ENCODE measurements at regions not wholly inside any gene's neighbourhood (a gene's known extent, or its start where the extent isn't known, plus 50 kb on each side); places are given as distances from the start of the nearest gene placed in this dataset.

DNA sequence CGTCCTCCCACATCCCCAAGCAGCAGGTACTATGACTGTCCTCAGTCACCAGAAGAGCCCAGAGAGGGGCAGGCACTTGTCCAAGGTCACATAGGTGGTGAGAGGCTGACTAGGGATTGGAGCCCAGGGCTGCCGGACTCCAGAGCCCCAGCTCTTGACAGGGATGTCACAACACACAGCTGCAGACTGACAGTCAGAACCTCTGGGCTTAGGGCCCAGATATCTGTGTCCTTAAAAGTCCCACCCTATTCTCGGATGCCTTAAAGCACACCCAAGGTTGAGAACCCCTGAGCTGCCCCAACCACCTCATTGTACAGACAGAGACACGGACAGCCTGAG is 622.9 kb downstream of the MATN1 start:
- no peaks in the 10 kb centered on the region for H3K4me1 ChIP-seq (ENCODE audit: insufficient read depth, low read length)
- CTCF ChIA-PET (ENCODE audit: low intra/inter-chr PET ratio, low total read pairs) = no interaction called here
- H2AFZ ChIP-seq (ENCODE audit: low read length) = no peak overlapping the region
- no peaks in the 10 kb centered on the region for H3K79me2 ChIP-seq (ENCODE audit: insufficient read depth, low read length)
- H3K4me2 ChIP-seq (ENCODE audit: low read depth, low read length) = no peak overlapping the region
- H3K36me3 ChIP-seq (replicated peaks in 1 of 2; ENCODE audit: control insufficient read depth in 1 of 2, insufficient read depth in 2 of 2, low read length in 2 of 2) = no peaks in the 10 kb centered on the region
- no peaks in the 10 kb centered on the region for H4K20me1 ChIP-seq (ENCODE audit: insufficient read depth, low read length)
- H3K9ac ChIP-seq (ENCODE audit: insufficient read depth, low read depth, low read length) = no peak overlapping the region
- no peak for DNase-seq (ENCODE audit: low spot score)
- FAIRE-seq = no peak
- H3K27ac ChIP-seq (ENCODE audit: extremely low read length, insufficient read depth, low read length) = no peak overlapping the region
- POLR2A ChIA-PET = no interaction called here
- in situ Hi-C loops (cut with HindIII; ENCODE audit: extremely low pct_ligation_motif_present, low pct_unique_long_range_greater_than_20kb) (loop anchor here (10.0 to 25.0 kb wide), 3 partner anchors 316 to 866 kb away; partner anchors contain the start of genes MECR and PTPRU), intact Hi-C loops (cut with micrococcal nuclease; ENCODE audit: unreplicated experiment) (no loop called here)
- TF ChIP-seq, protein P1, sequence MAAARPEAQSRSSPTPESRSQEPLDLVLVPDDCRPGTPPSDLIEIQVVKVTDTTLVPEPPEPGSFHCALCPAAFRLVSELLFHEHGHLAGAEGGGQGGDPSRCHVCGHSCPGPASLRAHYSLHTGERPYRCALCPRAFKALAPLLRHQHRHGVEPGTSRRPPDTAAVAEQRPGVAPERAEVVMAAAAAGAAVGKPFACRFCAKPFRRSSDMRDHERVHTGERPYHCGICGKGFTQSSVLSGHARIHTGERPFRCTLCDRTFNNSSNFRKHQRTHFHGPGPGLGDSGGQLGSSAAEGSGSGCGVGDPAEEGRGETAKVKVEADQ (CRISPR knock-in tag; IDR thresholded peaks at IDR 0.05; ENCODE audit: borderline replicate concordance) = no peak
- TF ChIP-seq AGO1 (IDR thresholded peaks at IDR 0.05; ENCODE audit: low read depth, low read length, poor library complexity, severe bottlenecking) = no peak
- no peak for TF ChIP-seq ZNF530 (CRISPR knock-in tag; IDR thresholded peaks at IDR 0.05; ENCODE audit: low read depth)
- no peak for TF ChIP-seq ZBTB21 (CRISPR knock-in tag; IDR thresholded peaks at IDR 0.05)
- no peak for TF ChIP-seq ZNF292 (CRISPR knock-in tag; IDR thresholded peaks at IDR 0.05; ENCODE audit: borderline replicate concordance, low read depth)
- TF ChIP-seq, protein P2, sequence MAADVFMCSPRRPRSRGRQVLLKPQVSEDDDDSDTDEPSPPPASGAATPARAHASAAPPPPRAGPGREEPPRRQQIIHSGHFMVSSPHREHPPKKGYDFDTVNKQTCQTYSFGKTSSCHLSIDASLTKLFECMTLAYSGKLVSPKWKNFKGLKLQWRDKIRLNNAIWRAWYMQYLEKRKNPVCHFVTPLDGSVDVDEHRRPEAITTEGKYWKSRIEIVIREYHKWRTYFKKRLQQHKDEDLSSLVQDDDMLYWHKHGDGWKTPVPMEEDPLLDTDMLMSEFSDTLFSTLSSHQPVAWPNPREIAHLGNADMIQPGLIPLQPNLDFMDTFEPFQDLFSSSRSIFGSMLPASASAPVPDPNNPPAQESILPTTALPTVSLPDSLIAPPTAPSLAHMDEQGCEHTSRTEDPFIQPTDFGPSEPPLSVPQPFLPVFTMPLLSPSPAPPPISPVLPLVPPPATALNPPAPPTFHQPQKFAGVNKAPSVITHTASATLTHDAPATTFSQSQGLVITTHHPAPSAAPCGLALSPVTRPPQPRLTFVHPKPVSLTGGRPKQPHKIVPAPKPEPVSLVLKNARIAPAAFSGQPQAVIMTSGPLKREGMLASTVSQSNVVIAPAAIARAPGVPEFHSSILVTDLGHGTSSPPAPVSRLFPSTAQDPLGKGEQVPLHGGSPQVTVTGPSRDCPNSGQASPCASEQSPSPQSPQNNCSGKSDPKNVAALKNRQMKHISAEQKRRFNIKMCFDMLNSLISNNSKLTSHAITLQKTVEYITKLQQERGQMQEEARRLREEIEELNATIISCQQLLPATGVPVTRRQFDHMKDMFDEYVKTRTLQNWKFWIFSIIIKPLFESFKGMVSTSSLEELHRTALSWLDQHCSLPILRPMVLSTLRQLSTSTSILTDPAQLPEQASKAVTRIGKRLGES (CRISPR knock-in tag; IDR thresholded peaks at IDR 0.05; ENCODE audit: borderline replicate concordance) = no peak
- no peak for TF ChIP-seq SMARCE1 (IDR thresholded peaks at IDR 0.05; ENCODE audit: borderline replicate concordance)
- no peak for TF ChIP-seq TCF7L2 (IDR thresholded peaks at IDR 0.05; ENCODE audit: low read depth, low read length)
- TF ChIP-seq, protein P3, sequence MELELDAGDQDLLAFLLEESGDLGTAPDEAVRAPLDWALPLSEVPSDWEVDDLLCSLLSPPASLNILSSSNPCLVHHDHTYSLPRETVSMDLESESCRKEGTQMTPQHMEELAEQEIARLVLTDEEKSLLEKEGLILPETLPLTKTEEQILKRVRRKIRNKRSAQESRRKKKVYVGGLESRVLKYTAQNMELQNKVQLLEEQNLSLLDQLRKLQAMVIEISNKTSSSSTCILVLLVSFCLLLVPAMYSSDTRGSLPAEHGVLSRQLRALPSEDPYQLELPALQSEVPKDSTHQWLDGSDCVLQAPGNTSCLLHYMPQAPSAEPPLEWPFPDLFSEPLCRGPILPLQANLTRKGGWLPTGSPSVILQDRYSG (CRISPR knock-in tag; IDR thresholded peaks at IDR 0.05) = no peak
- no peak for TF ChIP-seq ZNF556 (CRISPR knock-in tag; IDR thresholded peaks at IDR 0.05; ENCODE audit: borderline replicate concordance)
- no peak for TF ChIP-seq ZNF780A (CRISPR knock-in tag; IDR thresholded peaks at IDR 0.05)
- no TSS peak for BruUV-seq (replicated peaks)
- H3K9me3 ChIP-seq (ENCODE audit: low read length) = peaks cover 8% of the 10 kb centered on the region; the same call in 1 of the 2 replicates
- no peak for ATAC-seq
- H3K27me3 ChIP-seq (ENCODE audit: control insufficient read depth in 1 of 2, insufficient read depth in 2 of 2, low read length in 2 of 2) = peaks cover 0 to 1% of the 10 kb centered on the region in 2 experiments; a peak in 4 of 5 replicates
- 0% methylated on average over 2 of the region's 4 CpGs for WGBS (ENCODE audit: low lambda C conversion rate)
- H3K4me3 ChIP-seq (replicated peaks in 1 of 3; ENCODE audit: insufficient read depth in 1 of 3, low read depth in 2 of 3, low read length in 3 of 3) = no peak overlapping the region
